Loucy (cell line): ENCODE measurements at regions not wholly inside any gene's neighbourhood (a gene's known extent, or its start where the extent isn't known, plus 50 kb on each side); places are given as distances from the start of the nearest gene placed in this dataset.

ENCODE experiments used
- EZH2phosphoT487 ChIP-seq: fragments of 200-600 bp; IDR thresholded peaks from 2 replicates; pipeline ENCODE4 v1.6.1; 2018; ENCODE audit warnings: antibody characterized with exemption, mild to moderate bottlenecking, moderate library complexity, borderline replicate concordance
- TF ChIP-seq, protein P1 (sequence below): fragments of 200-600 bp; sonication (generic); conservative IDR thresholded peaks from 2 replicates; pipeline ENCODE4 v1.5.1; 2014; ENCODE audit warnings: mild to moderate bottlenecking, antibody characterized with exemption, low read length

DNA sequence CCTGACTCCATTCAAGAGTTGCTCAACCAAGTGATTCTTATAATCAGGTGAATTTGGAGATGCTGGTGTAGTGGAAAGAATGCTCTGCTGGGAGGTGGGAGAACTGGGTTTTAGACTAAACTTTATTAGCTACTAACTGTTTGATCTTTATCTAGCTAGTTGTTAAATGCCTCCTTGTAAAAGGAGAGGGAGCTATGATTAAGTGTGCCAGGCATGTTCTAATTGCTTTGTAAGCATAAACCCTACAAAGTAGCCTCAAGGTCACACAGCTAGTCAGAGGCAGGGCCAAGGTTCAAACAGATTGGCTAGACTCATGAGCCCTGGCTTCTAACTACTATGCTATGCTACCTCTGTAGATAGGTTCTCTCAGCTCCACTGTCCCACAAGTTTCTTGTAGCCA, 105.5 kb downstream of the NXPE2 start:
- TF ChIP-seq, protein P1, sequence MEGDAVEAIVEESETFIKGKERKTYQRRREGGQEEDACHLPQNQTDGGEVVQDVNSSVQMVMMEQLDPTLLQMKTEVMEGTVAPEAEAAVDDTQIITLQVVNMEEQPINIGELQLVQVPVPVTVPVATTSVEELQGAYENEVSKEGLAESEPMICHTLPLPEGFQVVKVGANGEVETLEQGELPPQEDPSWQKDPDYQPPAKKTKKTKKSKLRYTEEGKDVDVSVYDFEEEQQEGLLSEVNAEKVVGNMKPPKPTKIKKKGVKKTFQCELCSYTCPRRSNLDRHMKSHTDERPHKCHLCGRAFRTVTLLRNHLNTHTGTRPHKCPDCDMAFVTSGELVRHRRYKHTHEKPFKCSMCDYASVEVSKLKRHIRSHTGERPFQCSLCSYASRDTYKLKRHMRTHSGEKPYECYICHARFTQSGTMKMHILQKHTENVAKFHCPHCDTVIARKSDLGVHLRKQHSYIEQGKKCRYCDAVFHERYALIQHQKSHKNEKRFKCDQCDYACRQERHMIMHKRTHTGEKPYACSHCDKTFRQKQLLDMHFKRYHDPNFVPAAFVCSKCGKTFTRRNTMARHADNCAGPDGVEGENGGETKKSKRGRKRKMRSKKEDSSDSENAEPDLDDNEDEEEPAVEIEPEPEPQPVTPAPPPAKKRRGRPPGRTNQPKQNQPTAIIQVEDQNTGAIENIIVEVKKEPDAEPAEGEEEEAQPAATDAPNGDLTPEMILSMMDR: no peak
- no peak for TF ChIP-seq EZH2phosphoT487
